Kidney tubule cell (primary cell): ENCODE measurements at regions not wholly inside any gene's neighbourhood (a gene's known extent, or its start where the extent isn't known, plus 50 kb on each side); places are given as distances from the start of the nearest gene placed in this dataset.
A peak's percentile ranks its signal among the peaks of the same experiment; 100 is the strongest.

Source experiments
- DNase-seq: peaks from one replicate; pipeline ENCODE4 v3.0.0-alpha.2; 2018; ENCODE audit warnings: low spot score

- no peak for DNase-seq
These were observed 1117.0 kb upstream of the PHF14 start for GRCh38 chr7:9856668-9857067.

GRCh38 chr7:9863545-9863944 lies 1110.1 kb upstream of the PHF14 start:
- DNase-seq, result no peak

GRCh38 chr7:9869151-9869550 lies 1104.5 kb upstream of the PHF14 start:
- no peak for DNase-seq

- DNase-seq, result no peak
These were observed 1104.1 kb upstream of the PHF14 start for GRCh38 chr7:9869566-9869965.

GRCh38 chr7:9870674-9871073 lies 1103.0 kb upstream of the PHF14 start:
- DNase-seq, result no peak

GRCh38 chr7:9874182-9874581 lies 1099.5 kb upstream of the PHF14 start:
- DNase-seq, result no peak

GRCh38 chr7:9876053-9876452 lies 1097.6 kb upstream of the PHF14 start:
- no peak for DNase-seq

- DNase-seq, result no peak
These were observed 1084.1 kb upstream of the PHF14 start for GRCh38 chr7:9889554-9889953.

- no peak for DNase-seq
These were observed 1083.6 kb upstream of the PHF14 start for GRCh38 chr7:9890092-9890491.

- no peak for DNase-seq
These were observed 1082.6 kb upstream of the PHF14 start for GRCh38 chr7:9891056-9891455.

GRCh38 chr7:9900339-9900738 lies 1073.3 kb upstream of the PHF14 start:
- no peak for DNase-seq

GRCh38 chr7:9921326-9921725 lies 1052.3 kb upstream of the PHF14 start:
- no peak for DNase-seq

- DNase-seq, result peak; percentile 56
These were observed 1035.6 kb upstream of the PHF14 start for GRCh38 chr7:9937944-9938631.

- peak; percentile 30 for DNase-seq
These were observed 1034.5 kb upstream of the PHF14 start for GRCh38 chr7:9939176-9939575.

GRCh38 chr7:9945131-9945530 lies 1028.5 kb upstream of the PHF14 start:
- no peak for DNase-seq

GRCh38 chr7:9945857-9946256 lies 1027.8 kb upstream of the PHF14 start:
- peak; percentile 15 for DNase-seq

- no peak for DNase-seq
These were observed 1018.5 kb upstream of the PHF14 start for GRCh38 chr7:9955138-9955537.

- DNase-seq, result no peak
These were observed 1015.2 kb upstream of the PHF14 start for GRCh38 chr7:9958486-9958885.

- no peak for DNase-seq
These were observed 1013.2 kb upstream of the PHF14 start for GRCh38 chr7:9960460-9960859.

- no peak for DNase-seq
These were observed 1012.3 kb upstream of the PHF14 start for GRCh38 chr7:9961161-9961922.

- no peak for DNase-seq
These were observed 1010.9 kb upstream of the PHF14 start for GRCh38 chr7:9962742-9963141.

GRCh38 chr7:9978106-9979064 lies 995.3 kb upstream of the PHF14 start:
- no peak for DNase-seq
